ENCODE measurements at regions not wholly inside any gene's neighbourhood (a gene's known extent, or its start where the extent isn't known, plus 50 kb on each side); places are given as distances from the start of the nearest gene placed in this dataset.
A peak's percentile ranks its signal among the peaks of the same experiment; 100 is the strongest.

DNA sequence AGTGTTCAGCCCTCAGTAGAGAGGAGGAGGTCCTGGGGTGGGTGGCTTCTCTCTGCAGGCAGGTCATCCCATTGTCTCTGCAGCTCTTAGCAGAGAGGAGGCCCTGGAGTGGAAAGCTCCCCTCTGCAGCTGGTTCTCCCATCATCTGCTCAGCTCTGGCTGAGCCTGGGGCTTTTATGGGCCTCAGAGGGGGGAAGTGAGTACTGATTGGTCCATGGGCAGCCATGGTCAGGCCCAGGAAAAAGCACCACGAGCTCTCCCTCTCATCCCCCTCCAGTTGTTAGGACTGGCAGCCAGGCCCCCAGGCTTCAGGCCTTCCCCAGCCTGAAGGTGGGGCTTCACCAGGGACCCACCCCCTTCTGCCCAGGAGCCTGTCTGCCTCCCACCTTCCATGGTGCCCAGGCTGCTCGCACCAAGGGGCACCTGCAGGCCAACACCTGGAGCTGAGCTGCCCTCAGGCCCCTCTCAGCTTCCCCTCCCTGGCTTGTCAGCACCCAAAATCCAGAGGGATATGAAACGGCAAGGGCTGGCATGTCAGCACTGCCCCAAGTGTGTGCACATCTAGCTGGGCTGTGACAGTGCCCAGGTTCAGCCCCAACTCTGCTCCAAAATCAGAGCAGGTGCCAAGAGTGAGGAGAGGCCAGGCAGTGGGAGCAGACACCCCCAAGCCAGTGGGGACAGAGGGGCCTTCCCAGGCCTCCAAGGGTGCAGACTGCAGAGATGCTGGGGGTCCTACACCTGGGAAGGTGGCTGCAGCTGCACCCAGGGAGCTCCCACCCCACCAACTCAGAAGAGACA lies 449.0 kb downstream of the MATN1 start:
- intact Hi-C loops (cut with DNase I; ENCODE audit: low total_unique reads), result no loop called here
- peak in 1 of 2 donors; percentile 12 for DNase-seq (ENCODE audit: low spot score in 2 of 2)
- H3K4me3 ChIP-seq, result no peak overlapping the region

DNA sequence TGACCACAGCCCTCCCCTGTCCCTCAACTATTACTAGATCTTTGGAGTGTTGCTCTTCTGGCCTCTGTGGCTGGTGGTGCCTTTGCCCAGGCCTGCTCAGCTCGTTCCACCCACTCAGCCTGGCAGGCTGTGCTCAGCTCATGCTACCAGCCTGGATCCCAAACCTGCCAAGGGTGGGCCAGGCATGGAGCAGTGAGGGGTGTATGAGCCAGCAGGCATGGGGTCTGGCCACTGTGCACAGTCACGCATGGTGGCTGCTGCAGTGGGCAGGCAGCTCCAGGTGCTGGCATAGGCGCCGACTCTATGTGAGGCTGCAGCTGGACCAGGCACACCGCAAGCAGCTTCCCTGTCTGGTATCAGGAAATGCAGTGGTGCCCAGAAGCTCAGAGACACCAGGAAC lies 449.9 kb downstream of the MATN1 start:
- no peak for DNase-seq (ENCODE audit: low spot score in 2 of 2)
- H3K36me3 ChIP-seq, result no peaks in the 10 kb centered on the region
- H3K4me3 ChIP-seq, result no peak overlapping the region
- peaks cover 0 to 7% of the 10 kb centered on the region in 2 donors for H3K27me3 ChIP-seq
- no peaks in the 10 kb centered on the region for H3K9me3 ChIP-seq
- intact Hi-C loops (cut with DNase I; ENCODE audit: low total_unique reads), result no loop called here
- no peak overlapping the region for H3K27ac ChIP-seq
- TF ChIP-seq POLR2AphosphoS5 (IDR thresholded peaks at IDR 0.05), result no peak
- TF ChIP-seq POLR2A (IDR thresholded peaks at IDR 0.05), result no peak
- H3K4me1 ChIP-seq, result no peaks in the 10 kb centered on the region

More for the DNA sequence above, 449.0 kb downstream of the MATN1 start:
- Histone ChIP-seq H3K36me3 (no peaks in the 10 kb centered on the region), H3K9me3 (no peaks in the 10 kb centered on the region), H3K4me1 (no peaks in the 10 kb centered on the region), H3K27me3 (peaks cover 0 to 7% of the 10 kb centered on the region in 2 donors), H3K27ac (no peak overlapping the region)
- TF ChIP-seq, protein P1, sequence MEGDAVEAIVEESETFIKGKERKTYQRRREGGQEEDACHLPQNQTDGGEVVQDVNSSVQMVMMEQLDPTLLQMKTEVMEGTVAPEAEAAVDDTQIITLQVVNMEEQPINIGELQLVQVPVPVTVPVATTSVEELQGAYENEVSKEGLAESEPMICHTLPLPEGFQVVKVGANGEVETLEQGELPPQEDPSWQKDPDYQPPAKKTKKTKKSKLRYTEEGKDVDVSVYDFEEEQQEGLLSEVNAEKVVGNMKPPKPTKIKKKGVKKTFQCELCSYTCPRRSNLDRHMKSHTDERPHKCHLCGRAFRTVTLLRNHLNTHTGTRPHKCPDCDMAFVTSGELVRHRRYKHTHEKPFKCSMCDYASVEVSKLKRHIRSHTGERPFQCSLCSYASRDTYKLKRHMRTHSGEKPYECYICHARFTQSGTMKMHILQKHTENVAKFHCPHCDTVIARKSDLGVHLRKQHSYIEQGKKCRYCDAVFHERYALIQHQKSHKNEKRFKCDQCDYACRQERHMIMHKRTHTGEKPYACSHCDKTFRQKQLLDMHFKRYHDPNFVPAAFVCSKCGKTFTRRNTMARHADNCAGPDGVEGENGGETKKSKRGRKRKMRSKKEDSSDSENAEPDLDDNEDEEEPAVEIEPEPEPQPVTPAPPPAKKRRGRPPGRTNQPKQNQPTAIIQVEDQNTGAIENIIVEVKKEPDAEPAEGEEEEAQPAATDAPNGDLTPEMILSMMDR (IDR thresholded peaks at IDR 0.05), result no peak
- no peak for TF ChIP-seq POLR2AphosphoS5 (IDR thresholded peaks at IDR 0.05)
- no peak for TF ChIP-seq POLR2A (IDR thresholded peaks at IDR 0.05)

DNA sequence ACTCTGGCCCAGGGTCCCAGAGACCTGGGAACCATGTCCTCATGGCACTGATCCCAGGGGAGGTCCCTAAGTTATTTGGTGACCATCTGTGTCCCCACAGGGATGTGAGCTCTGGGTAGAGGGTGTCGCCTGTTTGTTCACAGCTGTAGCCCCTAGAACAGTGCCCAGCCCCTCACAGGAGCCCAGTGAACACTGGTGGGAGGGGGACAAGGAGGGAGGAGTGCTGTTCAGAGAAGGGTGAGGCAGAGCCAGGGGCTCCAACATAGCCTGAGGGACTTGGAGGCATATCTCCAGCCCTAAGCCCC lies 450.4 kb downstream of the MATN1 start:
- peaks cover 0 to 7% of the 10 kb centered on the region in 2 donors for H3K27me3 ChIP-seq
- no peak overlapping the region for H3K27ac ChIP-seq
- H3K9me3 ChIP-seq, result no peaks in the 10 kb centered on the region
- no peaks in the 10 kb centered on the region for H3K4me1 ChIP-seq
- no peaks in the 10 kb centered on the region for H3K36me3 ChIP-seq
- no peak overlapping the region for H3K4me3 ChIP-seq
- intact Hi-C loops (cut with DNase I; ENCODE audit: low total_unique reads), result no loop called here
- TF ChIP-seq POLR2AphosphoS5 (IDR thresholded peaks at IDR 0.05) (no peak), POLR2A (IDR thresholded peaks at IDR 0.05) (no peak)
- DNase-seq (ENCODE audit: low spot score in 2 of 2), result no peak

DNA sequence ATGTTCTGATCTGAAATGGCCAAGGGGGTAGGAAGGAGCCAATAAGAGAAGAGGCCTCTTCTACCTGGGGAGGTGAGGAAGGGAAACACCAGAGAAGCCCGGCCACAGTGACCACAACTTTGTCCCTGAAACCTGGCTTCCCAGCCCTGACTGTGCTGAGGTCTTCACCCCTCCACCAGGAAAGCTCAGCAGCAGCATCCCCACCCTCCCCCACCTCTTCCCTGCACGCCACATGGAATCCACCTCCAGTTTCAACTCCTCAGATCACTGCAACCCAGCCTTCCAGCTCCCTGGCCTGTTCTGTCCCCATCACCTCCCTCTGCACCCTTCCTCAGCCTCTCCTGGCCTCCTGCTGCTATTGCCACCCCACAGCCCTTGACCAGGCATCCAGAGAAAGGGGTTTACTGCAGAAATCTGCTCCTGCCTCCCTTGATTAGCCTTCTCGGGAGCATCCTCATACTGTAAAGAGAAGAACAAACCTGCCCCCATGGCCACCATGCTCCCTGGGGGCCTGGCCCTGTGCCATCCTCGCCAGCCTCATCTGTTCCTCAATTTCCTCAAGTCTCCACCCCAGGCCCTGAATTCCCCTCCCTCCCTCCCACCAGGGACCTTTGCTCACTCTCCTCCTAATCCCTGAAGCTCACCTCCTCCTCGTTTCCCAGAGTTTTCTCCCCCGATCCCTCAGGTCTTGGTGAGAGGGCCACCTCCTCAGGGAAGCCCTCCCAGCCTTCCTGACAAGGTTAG lies 450.9 kb downstream of the MATN1 start:
- no peaks in the 10 kb centered on the region for H3K4me1 ChIP-seq
- no peaks in the 10 kb centered on the region for H3K36me3 ChIP-seq
- no peak for TF ChIP-seq POLR2A (IDR thresholded peaks at IDR 0.05)
- TF ChIP-seq POLR2AphosphoS5 (IDR thresholded peaks at IDR 0.05), result no peak
- TF ChIP-seq, protein P1 (IDR thresholded peaks at IDR 0.05), result no peak
- no peak for DNase-seq (ENCODE audit: low spot score in 2 of 2)
- H3K9me3 ChIP-seq, result no peaks in the 10 kb centered on the region
- no peak overlapping the region for H3K27ac ChIP-seq
- intact Hi-C loops (cut with DNase I; ENCODE audit: low total_unique reads), result no loop called here
- peaks cover 0 to 7% of the 10 kb centered on the region in 2 donors for H3K27me3 ChIP-seq
- no peak overlapping the region for H3K4me3 ChIP-seq

DNA sequence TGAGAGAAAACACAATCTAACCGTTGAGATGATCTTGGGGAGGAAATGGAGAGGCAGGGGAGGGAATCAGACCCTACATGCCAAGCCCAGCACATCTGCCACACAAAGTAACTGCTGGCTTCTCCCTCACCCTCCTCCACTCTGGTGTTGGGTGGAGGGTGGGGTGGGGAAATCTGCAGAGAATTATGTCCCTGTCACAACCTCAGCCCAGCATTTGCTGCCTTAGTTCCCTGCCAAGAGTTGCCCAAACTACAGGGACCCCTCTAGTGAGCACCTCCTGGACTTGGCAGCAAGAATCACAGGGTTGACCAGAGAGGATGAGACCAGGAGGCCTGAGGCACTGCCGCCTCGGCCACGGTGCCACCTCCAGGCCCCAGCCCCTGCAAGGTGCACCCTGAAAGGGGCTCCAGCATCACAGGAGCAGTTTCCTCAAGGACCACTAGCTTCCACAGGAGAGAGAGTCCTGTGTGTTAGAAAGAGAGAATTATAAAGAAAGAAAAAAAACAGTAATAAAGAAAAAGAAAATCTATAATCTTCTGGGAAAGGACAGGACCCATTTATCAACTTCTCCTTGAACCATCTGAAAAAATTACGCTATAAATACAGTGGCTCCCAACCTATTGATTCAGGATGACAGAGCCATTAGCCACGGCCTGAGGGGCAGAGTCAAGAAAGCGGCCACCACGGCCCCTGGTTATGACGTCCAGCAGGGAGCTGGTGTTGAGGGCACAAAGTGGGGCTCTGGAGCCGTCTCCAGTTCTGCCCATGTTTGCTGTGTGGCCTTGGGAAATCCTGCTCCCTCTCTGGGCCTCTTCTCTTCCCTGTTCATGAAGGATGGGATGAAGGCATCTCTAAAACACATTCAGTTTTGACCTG lies 451.7 kb downstream of the MATN1 start:
- no peaks in the 10 kb centered on the region for H3K9me3 ChIP-seq
- no peak overlapping the region for H3K4me3 ChIP-seq
- peaks cover 0 to 7% of the 10 kb centered on the region in 2 donors for H3K27me3 ChIP-seq
- no peaks in the 10 kb centered on the region for H3K4me1 ChIP-seq
- intact Hi-C loops (cut with DNase I; ENCODE audit: low total_unique reads), result no loop called here
- H3K36me3 ChIP-seq, result no peaks in the 10 kb centered on the region
- DNase-seq (ENCODE audit: low spot score in 2 of 2), result no peak
- H3K27ac ChIP-seq, result no peak overlapping the region
- TF ChIP-seq POLR2AphosphoS5 (IDR thresholded peaks at IDR 0.05) (no peak), POLR2A (IDR thresholded peaks at IDR 0.05) (no peak)
- TF ChIP-seq, protein P1 (IDR thresholded peaks at IDR 0.05), result no peak
